ENCODE measurements at regions not wholly inside any gene's neighbourhood (a gene's known extent, or its start where the extent isn't known, plus 50 kb on each side); places are given as distances from the start of the nearest gene placed in this dataset.

- no peak for TF ChIP-seq GABPA (IDR thresholded peaks at IDR 0.05; ENCODE audit: low read depth)
- TF ChIP-seq, protein P1, sequence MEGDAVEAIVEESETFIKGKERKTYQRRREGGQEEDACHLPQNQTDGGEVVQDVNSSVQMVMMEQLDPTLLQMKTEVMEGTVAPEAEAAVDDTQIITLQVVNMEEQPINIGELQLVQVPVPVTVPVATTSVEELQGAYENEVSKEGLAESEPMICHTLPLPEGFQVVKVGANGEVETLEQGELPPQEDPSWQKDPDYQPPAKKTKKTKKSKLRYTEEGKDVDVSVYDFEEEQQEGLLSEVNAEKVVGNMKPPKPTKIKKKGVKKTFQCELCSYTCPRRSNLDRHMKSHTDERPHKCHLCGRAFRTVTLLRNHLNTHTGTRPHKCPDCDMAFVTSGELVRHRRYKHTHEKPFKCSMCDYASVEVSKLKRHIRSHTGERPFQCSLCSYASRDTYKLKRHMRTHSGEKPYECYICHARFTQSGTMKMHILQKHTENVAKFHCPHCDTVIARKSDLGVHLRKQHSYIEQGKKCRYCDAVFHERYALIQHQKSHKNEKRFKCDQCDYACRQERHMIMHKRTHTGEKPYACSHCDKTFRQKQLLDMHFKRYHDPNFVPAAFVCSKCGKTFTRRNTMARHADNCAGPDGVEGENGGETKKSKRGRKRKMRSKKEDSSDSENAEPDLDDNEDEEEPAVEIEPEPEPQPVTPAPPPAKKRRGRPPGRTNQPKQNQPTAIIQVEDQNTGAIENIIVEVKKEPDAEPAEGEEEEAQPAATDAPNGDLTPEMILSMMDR (IDR thresholded peaks at IDR 0.05; ENCODE audit: insufficient read depth, low read length), result no peak
- TF ChIP-seq REST (IDR thresholded peaks at IDR 0.05; ENCODE audit: insufficient replicate concordance, low read depth), result no peak
- no peak for TF ChIP-seq POLR2AphosphoS5 (IDR thresholded peaks at IDR 0.05; ENCODE audit: low read depth)
- no peak for TF ChIP-seq SPI1 (IDR thresholded peaks at IDR 0.05; ENCODE audit: borderline replicate concordance, low read depth)
Observed at GRCh38 chr16:64823481-64824075, 298.3 kb downstream of the CDH11 start.

Measured in HL-60 (cell line).